HG03103 (cell line): ENCODE measurements at regions not wholly inside any gene's neighbourhood (a gene's known extent, or its start where the extent isn't known, plus 50 kb on each side); places are given as distances from the start of the nearest gene placed in this dataset.
A peak's percentile ranks its signal among the peaks of the same experiment; 100 is the strongest.
"Not testable (repeated sequence)": the region's sequence is repeated elsewhere in the genome, so short reads cannot be mapped to it uniquely, and the experiment has no call there.

Source experiments
- ATAC-seq: cut with Tn5 transposase; IDR thresholded peaks from one replicate; pipeline ENCODE4 v1.9.1; 2021; ENCODE audit warnings: low read depth; ENCODE audit not compliant: unreplicated experiment

- no peak for ATAC-seq
Observed at GRCh38 chr2:182548031-182548950, 121.5 kb upstream of the PDE1A start.

DNA sequence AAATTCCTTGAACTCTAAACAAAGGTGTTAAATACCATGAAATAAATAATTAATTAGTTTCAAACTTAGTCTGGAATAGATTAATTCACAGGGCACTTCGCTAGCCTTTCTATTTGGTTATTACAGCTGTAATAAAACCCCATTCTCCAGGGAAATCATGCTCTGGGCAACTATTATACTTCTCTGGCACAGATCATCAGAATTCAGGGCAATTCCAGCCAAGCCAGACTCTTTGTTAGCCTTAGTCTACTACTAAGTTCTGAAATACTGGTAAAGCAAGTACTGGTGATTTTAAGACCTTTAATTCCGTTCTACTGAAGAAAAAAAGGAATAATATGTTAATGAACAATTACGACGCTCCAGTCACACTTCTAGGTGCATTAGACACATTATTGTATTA is 123.4 kb upstream of the PDE1A start:
- no peak for ATAC-seq

DNA sequence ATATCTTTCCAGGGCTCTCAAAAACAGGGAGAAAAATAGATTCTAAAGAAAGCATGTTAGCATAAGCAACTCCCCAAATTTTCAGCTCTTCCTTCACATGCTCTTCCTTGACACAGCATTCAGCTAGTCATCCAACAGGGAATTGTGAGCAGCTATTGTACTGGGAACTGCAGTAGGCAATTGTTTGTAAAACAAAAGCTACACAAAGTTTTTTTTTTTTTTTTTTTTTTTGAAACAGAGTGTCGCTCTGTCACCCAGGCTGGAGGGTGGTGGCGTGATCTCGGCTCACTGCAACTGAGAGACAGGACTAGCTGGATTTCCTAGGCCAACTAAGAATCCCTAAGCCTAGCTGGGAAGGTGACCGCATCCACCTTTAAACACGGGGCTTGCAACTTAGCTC is 125.4 kb upstream of the PDE1A start:
- not testable (repeated sequence) for ATAC-seq

DNA sequence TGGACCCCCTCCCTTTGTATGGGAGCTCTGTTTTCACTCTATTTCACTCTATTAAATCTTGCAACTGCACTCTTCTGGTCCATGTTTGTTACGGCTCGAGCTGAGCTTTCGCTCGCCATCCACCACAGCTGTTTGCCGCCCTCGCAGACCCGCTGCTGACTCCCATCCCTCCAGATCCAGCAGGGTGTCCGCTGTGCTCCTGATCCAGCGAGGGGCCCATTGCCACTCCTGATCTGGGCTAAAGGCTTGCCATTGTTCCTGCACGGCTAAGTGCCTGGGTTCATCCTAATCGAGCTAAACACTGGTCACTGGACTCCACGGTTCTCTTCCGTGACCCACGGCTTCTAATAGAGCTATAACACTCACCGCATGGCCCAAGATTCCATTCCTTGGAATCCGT is 125.9 kb upstream of the PDE1A start:
- not testable (repeated sequence) for ATAC-seq

DNA sequence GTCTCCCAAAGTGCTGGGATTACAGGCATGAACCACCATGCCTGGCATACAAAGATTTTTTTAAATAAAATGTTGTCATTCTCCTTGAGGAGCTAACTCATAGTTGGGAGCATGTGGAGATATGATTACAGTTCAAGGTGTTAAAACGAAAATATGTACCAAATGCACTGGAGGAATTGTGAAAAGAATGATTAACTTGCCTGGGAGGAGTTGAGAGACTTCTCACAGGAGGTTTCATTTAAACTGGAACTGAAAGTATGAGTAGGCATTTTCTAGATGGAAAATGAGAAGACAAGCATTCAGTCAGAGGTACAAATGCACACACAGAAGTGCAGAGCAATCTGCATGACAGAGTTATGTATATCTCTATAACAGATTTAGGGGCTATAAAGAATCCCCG is 126.6 kb upstream of the PDE1A start:
- ATAC-seq = peak; percentile 99

- ATAC-seq = no peak
Observed at GRCh38 chr2:182554950-182555349, 128.1 kb upstream of the PDE1A start.

- no peak for ATAC-seq
Observed at GRCh38 chr2:182558564-182558963, 131.7 kb upstream of the PDE1A start.

DNA sequence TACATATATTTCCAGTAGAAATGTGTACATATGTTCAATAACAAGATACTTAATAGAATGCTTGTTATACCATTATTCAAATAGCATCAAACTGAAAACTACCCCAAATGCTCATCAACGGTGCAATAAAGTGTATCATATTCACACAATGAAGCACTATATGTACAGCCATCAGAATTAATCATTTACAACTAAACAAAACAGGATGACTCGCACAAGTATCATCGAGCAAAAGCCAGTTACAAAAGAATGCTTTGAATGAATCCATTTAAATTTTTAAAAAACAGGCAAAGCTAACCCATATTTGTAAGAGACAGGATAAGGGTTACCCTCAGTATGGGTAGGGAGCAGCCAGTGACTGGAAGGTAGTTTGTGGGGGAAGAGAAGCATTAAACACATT is 132.8 kb upstream of the PDE1A start:
- no peak for ATAC-seq

DNA sequence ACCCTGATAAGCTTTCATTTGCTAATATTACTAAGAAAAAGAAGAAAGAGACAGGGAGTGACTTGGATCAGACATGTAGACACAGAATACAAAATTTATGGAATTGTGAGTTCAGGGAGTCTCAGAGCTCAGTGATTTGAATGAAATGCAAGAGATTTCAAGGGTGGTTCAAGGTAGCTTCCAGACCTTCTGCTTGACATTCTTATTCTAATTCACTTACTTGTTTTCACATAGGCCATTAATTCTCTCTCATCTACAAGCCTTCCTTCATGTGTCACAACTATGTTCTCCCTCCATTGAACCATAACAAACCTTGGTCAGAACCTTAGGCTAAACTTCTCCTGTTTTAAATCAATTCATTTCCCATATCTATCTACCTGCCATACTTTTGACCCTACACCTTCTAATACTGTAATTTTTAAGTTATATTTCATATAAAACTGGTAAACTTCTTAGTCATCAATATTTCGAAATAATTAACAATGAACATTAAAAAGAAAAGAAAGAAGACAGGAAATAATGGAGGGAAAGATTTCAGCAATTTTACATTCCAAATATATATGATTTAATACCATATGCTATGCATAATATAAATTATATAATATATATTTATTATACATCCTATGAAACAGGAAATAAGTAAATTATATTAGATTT is 139.2 kb upstream of the PDE1A start:
- ATAC-seq = no peak

GRCh38 chr2:182573553-182573952 is 142.5 kb upstream of the DNAJC10 start:
- no peak for ATAC-seq

DNA sequence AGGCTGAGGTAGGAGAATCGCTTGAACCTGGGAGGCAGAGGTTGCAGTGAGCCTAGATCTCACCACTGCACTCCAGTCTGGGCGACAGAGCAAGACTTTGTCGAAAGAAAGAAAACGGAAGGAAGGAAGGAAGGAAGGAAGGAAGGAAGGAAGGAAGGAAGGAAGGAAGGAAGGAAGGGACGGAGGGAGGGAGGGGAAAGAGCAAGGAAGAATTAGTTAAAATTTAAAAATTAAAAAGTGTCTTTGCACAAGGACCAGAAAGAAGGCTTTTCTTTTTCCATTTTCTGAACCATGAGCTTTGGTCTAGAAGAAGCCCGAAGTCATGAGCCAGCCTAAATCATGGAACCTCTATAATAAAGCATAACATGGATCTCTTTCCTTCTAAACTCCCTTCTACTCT is 138.2 kb upstream of the DNAJC10 start:
- ATAC-seq = no peak

GRCh38 chr2:182581196-182581935 is 134.7 kb upstream of the DNAJC10 start:
- no peak for ATAC-seq

DNA sequence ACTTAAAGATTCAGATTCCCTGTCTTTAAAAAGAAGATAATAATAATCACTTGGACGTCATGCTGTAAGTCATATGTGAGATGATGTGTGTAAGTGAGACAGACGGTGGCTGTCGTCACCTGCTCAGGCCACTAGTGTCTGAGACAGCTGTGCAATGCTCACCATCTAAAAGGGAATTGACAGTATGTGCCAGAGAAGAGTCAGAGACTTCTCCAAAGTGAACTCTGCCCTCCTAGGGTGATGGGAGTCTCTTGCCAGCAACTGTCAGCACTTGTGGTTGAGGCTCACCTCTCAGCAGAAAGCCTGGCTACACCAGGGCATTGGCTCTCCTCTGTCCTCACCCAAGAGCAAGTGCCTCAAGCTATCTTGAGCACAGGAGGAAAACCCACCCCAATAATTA is 131.6 kb upstream of the DNAJC10 start:
- ATAC-seq = no peak

DNA sequence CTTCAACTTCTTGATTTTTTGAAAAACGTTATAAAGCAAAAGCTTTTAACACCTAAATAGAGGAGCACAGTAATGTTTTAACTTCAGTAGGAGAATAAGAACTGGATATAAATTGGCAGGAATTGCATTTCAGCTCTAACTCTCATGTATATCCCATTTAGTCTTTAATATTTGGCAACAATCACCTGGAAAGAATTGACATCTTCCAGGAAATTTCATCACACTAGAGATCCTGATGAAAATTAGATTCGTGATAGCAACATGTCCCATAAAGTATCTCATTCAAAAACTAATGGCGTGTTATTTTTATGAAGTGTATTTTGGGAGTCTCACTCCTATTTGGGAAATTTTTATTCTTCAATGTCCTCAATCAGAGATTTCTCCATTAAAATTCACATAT is 131.1 kb upstream of the DNAJC10 start:
- no peak for ATAC-seq

DNA sequence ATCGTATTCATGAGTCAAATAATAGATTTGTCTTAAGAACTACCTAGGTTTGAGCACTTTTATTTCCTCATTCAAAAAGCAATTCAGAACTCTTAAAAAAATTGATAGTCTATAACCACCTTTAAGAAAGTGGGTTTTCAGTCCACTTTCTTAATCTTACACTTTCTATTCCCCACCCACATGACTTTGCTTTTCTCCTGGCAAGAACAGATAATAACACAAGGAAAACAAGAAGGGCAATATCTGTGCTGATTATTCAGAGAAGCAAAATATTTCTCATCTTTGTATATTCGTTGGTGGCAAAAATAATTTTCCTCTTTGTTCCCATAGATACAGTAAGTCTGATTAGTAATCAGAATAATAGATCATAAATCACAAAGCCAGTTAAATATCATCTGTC is 130.6 kb upstream of the DNAJC10 start:
- ATAC-seq = no peak

GRCh38 chr2:182586426-182586825 is 129.6 kb upstream of the DNAJC10 start:
- peak; percentile 55 for ATAC-seq

DNA sequence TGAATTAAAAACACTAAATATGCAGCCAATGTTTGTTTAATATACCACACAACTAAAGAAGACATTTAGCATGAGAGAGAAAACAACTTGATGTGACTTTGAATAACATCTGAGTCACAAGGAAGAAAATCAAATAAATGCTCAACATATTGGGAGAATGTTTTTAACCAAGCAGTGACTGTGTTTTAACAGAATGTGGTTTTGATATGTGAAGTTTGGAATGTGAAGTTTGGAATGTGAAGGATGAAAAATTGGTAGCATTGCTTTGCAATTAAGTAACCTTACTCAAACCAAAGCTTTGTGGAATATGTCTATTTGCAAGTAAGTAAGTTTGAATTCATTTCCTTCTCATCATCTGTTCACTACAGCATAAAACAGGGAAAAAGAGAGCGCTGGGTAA is 128.2 kb upstream of the DNAJC10 start:
- ATAC-seq = no peak

DNA sequence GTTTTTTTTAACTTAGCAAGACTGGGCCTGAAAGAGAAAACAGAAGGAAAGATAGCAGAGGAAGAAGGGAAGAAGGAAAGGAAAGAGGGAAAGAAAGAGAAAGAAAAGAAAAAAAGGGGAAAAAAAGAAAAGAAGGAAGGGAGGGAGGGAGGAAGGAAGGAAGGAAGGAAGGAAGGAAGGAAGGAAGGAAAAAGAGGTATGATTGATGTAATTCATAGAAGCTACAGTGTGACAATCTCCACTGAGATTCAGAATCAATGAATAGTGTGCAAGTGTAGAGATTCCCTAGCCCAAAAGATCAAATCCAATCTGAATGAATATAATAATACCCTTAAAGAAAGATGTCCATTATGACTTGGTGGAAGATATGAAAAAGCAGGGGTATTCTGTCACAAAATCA is 126.9 kb upstream of the DNAJC10 start:
- no peak for ATAC-seq

- no peak for ATAC-seq
Observed at GRCh38 chr2:182591774-182592173, 124.3 kb upstream of the DNAJC10 start.

GRCh38 chr2:182592691-182593393 is 123.2 kb upstream of the DNAJC10 start:
- ATAC-seq = no peak
